HL-60 (cell line): ENCODE measurements at regions not wholly inside any gene's neighbourhood (a gene's known extent, or its start where the extent isn't known, plus 50 kb on each side); places are given as distances from the start of the nearest gene placed in this dataset.

Source experiments
- DNase-seq, 2 experiments: peaks; one replicate each; pipeline ENCODE4 v3.0.0-alpha.2; 2010 to 2020; ENCODE audit warnings: low read depth in 1 of 2, low spot score in 1 of 2
- H3K27ac ChIP-seq: fragments of 250-450 bp; sonication (Bioruptor Pico); replicated peaks from 2 replicates; pipeline ENCODE4 v1.5.1; 2020; ENCODE audit warnings: mild to moderate bottlenecking, moderate library complexity
- H3K27me3 ChIP-seq: fragments of 250-450 bp; sonication (Bioruptor Pico); 2 replicates; pipeline ENCODE4 v1.5.1; 2021; ENCODE audit warnings: mild to moderate bottlenecking, moderate library complexity; ENCODE audit not compliant: insufficient read depth, poor library complexity, severe bottlenecking
- H3K4me3 ChIP-seq: replicated peaks from 2 replicates; pipeline ENCODE4 v1.5.1; 2011; ENCODE audit warnings: mild to moderate bottlenecking, control low read depth, low read length; ENCODE audit not compliant: insufficient read depth
- CTCF ChIP-seq: IDR thresholded peaks from one replicate; pipeline ENCODE4 v1.5.1; 2011; ENCODE audit warnings: low read length, control low read depth, inconsistent platforms; ENCODE audit not compliant: insufficient read depth
- GABPA ChIP-seq: IDR thresholded peaks from 2 replicates; pipeline ENCODE4 v1.6.1; 2012; ENCODE audit warnings: low read depth
- POLR2AphosphoS5 ChIP-seq: IDR thresholded peaks from 2 replicates; pipeline ENCODE4 v1.6.1; 2012; ENCODE audit warnings: low read depth
- REST ChIP-seq: IDR thresholded peaks from 2 replicates; pipeline ENCODE4 v1.6.1; 2012; ENCODE audit warnings: low read depth; ENCODE audit not compliant: insufficient replicate concordance
- SPI1 ChIP-seq: IDR thresholded peaks from 2 replicates; pipeline ENCODE4 v1.6.1; 2012; ENCODE audit warnings: low read depth, mild to moderate bottlenecking, borderline replicate concordance

GRCh38 chr9:82275258-82275927 is 286.8 kb downstream of the SPATA31D1 start:
- TF ChIP-seq POLR2AphosphoS5 (no peak), REST (no peak), SPI1 (no peak), CTCF (no peak), GABPA (no peak)
- H3K4me3 ChIP-seq = no peak overlapping the region
- DNase-seq = no peak
- no peak overlapping the region for H3K27ac ChIP-seq
- H3K27me3 ChIP-seq = no peaks in the 10 kb centered on the region

- H3K4me3 ChIP-seq = no peak overlapping the region
- H3K27me3 ChIP-seq = no peaks in the 10 kb centered on the region
- no peak for DNase-seq
- no peak overlapping the region for H3K27ac ChIP-seq
- no peak for TF ChIP-seq CTCF
- TF ChIP-seq REST = no peak
- no peak for TF ChIP-seq POLR2AphosphoS5
- TF ChIP-seq GABPA = no peak
- TF ChIP-seq SPI1 = no peak
Measured at GRCh38 chr9:82281066-82281465, 292.5 kb downstream of the SPATA31D1 start.

GRCh38 chr9:82284758-82285157 is 296.2 kb downstream of the SPATA31D1 start:
- Histone ChIP-seq H3K4me3 (no peak overlapping the region), H3K27ac (no peak overlapping the region), H3K27me3 (no peaks in the 10 kb centered on the region)
- TF ChIP-seq GABPA (no peak), SPI1 (no peak), REST (no peak), CTCF (no peak), POLR2AphosphoS5 (no peak)
- no peak for DNase-seq
